Liver (tissue), 8 donors: ENCODE measurements at regions not wholly inside any gene's neighbourhood (a gene's known extent, or its start where the extent isn't known, plus 50 kb on each side); places are given as distances from the start of the nearest gene placed in this dataset.

ENCODE experiments used
- DNase-seq: peaks from one replicate; pipeline ENCODE4 v3.0.0-alpha.2; 2017; ENCODE audit warnings: low spot score
- H3K27ac ChIP-seq, 2 donors: one replicate each; pipeline ENCODE4 v1.7.0; 2013; ENCODE audit warnings: inconsistent platforms in 2 of 2, low read length in 2 of 2, control low read depth in 1 of 2, low read depth in 1 of 2, mild to moderate bottlenecking in 1 of 2
- H3K27me3 ChIP-seq, 4 donors: one replicate each; pipeline versions ENCODE4 v1.6.1 to v1.7.0; 2013; ENCODE audit warnings: low read length in 3 of 4, inconsistent platforms in 1 of 4, mild to moderate bottlenecking in 1 of 4, moderate library complexity in 1 of 4; ENCODE audit not compliant: control insufficient read depth in 4 of 4, insufficient read depth in 4 of 4
- H3K36me3 ChIP-seq, 4 donors: one replicate each; pipeline versions ENCODE4 v1.6.1 to v1.7.0; 2013; ENCODE audit warnings: low read length in 3 of 4, mild to moderate bottlenecking in 3 of 4, low read depth in 1 of 4, moderate library complexity in 1 of 4; ENCODE audit not compliant: control insufficient read depth in 4 of 4, insufficient read depth in 3 of 4
- H3K4me1 ChIP-seq, 4 donors: one replicate each; pipeline versions ENCODE4 v1.6.1 to v1.7.0; 2013; ENCODE audit warnings: low read length in 3 of 4, mild to moderate bottlenecking in 3 of 4, moderate library complexity in 1 of 4; ENCODE audit not compliant: control insufficient read depth in 4 of 4, insufficient read depth in 4 of 4
- H3K4me3 ChIP-seq, 3 donors: one replicate each; pipeline versions ENCODE4 v1.6.1 to v1.7.0; 2013; ENCODE audit warnings: low read length in 3 of 3, control low read depth in 1 of 3, low read depth in 1 of 3, mild to moderate bottlenecking in 1 of 3
- H3K9ac ChIP-seq, 2 donors: one replicate each; pipeline ENCODE4 v1.7.0; 2013; ENCODE audit warnings: low read length in 2 of 2, mild to moderate bottlenecking in 2 of 2, moderate library complexity in 2 of 2, control low read depth in 1 of 2, low read depth in 1 of 2
- H3K9me3 ChIP-seq, 4 donors: one replicate each; pipeline versions ENCODE4 v1.6.1 to v1.7.0; 2013; ENCODE audit warnings: low read length in 3 of 4; ENCODE audit not compliant: control insufficient read depth in 4 of 4
- ATF3 ChIP-seq: IDR thresholded peaks from 2 replicates; pipeline ENCODE4 v1.6.1; 2016; ENCODE audit warnings: antibody characterized with exemption
- CTCF ChIP-seq: fragments of 150-350 bp; IDR thresholded peaks from 2 replicates; pipeline ENCODE4 v1.5.1; 2017; ENCODE audit warnings: improper control_type of control experiment, low read depth, low read length; ENCODE audit not compliant: missing input control
- EGR1 ChIP-seq, 2 donors: IDR thresholded peaks; 2 replicates each; pipeline ENCODE4 v1.6.1; 2016 to 2018; ENCODE audit warnings: antibody characterized with exemption in 2 of 2, low read depth in 2 of 2
- FOXA1 ChIP-seq: IDR thresholded peaks from 2 replicates; pipeline ENCODE4 v1.6.1; 2016; ENCODE audit warnings: antibody characterized with exemption
- FOXA2 ChIP-seq: IDR thresholded peaks from 2 replicates; pipeline ENCODE4 v1.6.1; 2016; ENCODE audit warnings: antibody characterized with exemption
- GABPA ChIP-seq, 2 donors: IDR thresholded peaks in 1 of 2; conservative IDR thresholded peaks in 1 of 2; 2 replicates each; pipeline ENCODE4 v1.6.1; 2016; ENCODE audit warnings: antibody characterized with exemption in 2 of 2, mild to moderate bottlenecking in 1 of 2, moderate library complexity in 1 of 2
- HNF4A ChIP-seq, 2 donors: conservative IDR thresholded peaks; 2 replicates each; pipeline ENCODE4 v1.6.1; 2016; ENCODE audit warnings: antibody characterized with exemption in 2 of 2, mild to moderate bottlenecking in 2 of 2
- HNF4G ChIP-seq: IDR thresholded peaks from 2 replicates; pipeline ENCODE4 v1.6.1; 2016; ENCODE audit warnings: antibody characterized with exemption
- JUND ChIP-seq, 2 donors: IDR thresholded peaks; 2 replicates each; pipeline ENCODE4 v1.6.1; 2016; ENCODE audit warnings: antibody characterized with exemption in 2 of 2
- MAX ChIP-seq: IDR thresholded peaks from 2 replicates; pipeline ENCODE4 v1.6.1; 2016; ENCODE audit warnings: antibody characterized with exemption
- NR2F2 ChIP-seq: IDR thresholded peaks from 2 replicates; pipeline ENCODE4 v1.6.1; 2016; ENCODE audit warnings: antibody characterized with exemption
- RAD21 ChIP-seq, 2 donors: IDR thresholded peaks; 2 replicates each; pipeline ENCODE4 v1.6.1; 2016; ENCODE audit warnings: antibody characterized with exemption in 2 of 2, mild to moderate bottlenecking in 2 of 2
- REST ChIP-seq: IDR thresholded peaks from 2 replicates; pipeline ENCODE4 v1.6.1; 2016; ENCODE audit warnings: antibody characterized with exemption, mild to moderate bottlenecking
- RXRA ChIP-seq, 2 donors: IDR thresholded peaks; 2 replicates each; pipeline ENCODE4 v1.6.1; 2017 to 2018; ENCODE audit warnings: antibody characterized with exemption in 2 of 2, mild to moderate bottlenecking in 1 of 2
- SP1 ChIP-seq: IDR thresholded peaks from 2 replicates; pipeline ENCODE4 v1.6.1; 2018; ENCODE audit warnings: antibody characterized with exemption, mild to moderate bottlenecking
- TAF1 ChIP-seq: conservative IDR thresholded peaks from 2 replicates; pipeline ENCODE4 v1.6.1; 2016; ENCODE audit warnings: antibody characterized with exemption, mild to moderate bottlenecking
- YY1 ChIP-seq: IDR thresholded peaks from 2 replicates; pipeline ENCODE4 v1.6.1; 2016; ENCODE audit warnings: antibody characterized with exemption, mild to moderate bottlenecking
- ZBTB33 ChIP-seq: IDR thresholded peaks from 2 replicates; pipeline ENCODE4 v1.6.1; 2016; ENCODE audit warnings: antibody characterized with exemption
- WGBS: extraction: QIAGEN DNeasy Blood & Tissue Kit; methylation state at CpG from one replicate; pipeline ENCODE4 v1.1.7; 2013; 5-methylcytosine and 5-hydroxymethylcytosine counted together
- donor health status: healthy.
- donor health status: healthy.
- donor health status: healthy.
- donor health status: healthy.
- donor health status: healthy.

- Histone ChIP-seq H3K9me3 (no peaks in the 10 kb centered on the region), H3K4me3 (no peak overlapping the region), H3K9ac (no peak overlapping the region), H3K4me1 (no peaks in the 10 kb centered on the region), H3K27ac (no peak overlapping the region), H3K36me3 (no peaks in the 10 kb centered on the region), H3K27me3 (peaks cover 0 to 2% (median 0%) of the 10 kb centered on the region in 4 donors)
- no peak for TF ChIP-seq RAD21 (IDR thresholded peaks at IDR 0.05)
- TF ChIP-seq SP1: no peak
- TF ChIP-seq NR2F2: no peak
- TF ChIP-seq CTCF: no peak
- no peak for TF ChIP-seq YY1
- TF ChIP-seq FOXA1: no peak
- TF ChIP-seq HNF4G: no peak
- TF ChIP-seq FOXA2: no peak
- TF ChIP-seq REST: no peak
- no peak for TF ChIP-seq GABPA (IDR thresholded peaks at IDR 0.05 in 1 of 2, conservative IDR thresholded peaks at IDR 0.05 in 1 of 2)
- DNase-seq: no peak
- WGBS: 80% methylated on average over 3 of the region's 3 CpGs
Measured at GRCh38 chr22:22833059-22833458, 54.6 kb upstream of the IGLL5 start.

GRCh38 chr22:22833488-22833887, 54.1 kb upstream of the IGLL5 start:
- WGBS: 72% methylated on average over 4 of the region's 4 CpGs
- no peak overlapping the region for H3K27ac ChIP-seq
- peaks cover 0 to 2% (median 0%) of the 10 kb centered on the region in 4 donors for H3K27me3 ChIP-seq
- H3K9ac ChIP-seq: no peak overlapping the region
- no peaks in the 10 kb centered on the region for H3K4me1 ChIP-seq
- no peak overlapping the region for H3K4me3 ChIP-seq
- H3K9me3 ChIP-seq: no peaks in the 10 kb centered on the region
- no peak for DNase-seq
- TF ChIP-seq JUND (IDR thresholded peaks at IDR 0.05) (no peak), RXRA (IDR thresholded peaks at IDR 0.05) (no peak), HNF4A (conservative IDR thresholded peaks at IDR 0.05) (no peak), ZBTB33 (no peak), CTCF (no peak), TAF1 (no peak), ATF3 (no peak), REST (no peak), RAD21 (IDR thresholded peaks at IDR 0.05) (no peak), NR2F2 (no peak), SP1 (no peak), FOXA2 (no peak), HNF4G (no peak), GABPA (IDR thresholded peaks at IDR 0.05 in 1 of 2, conservative IDR thresholded peaks at IDR 0.05 in 1 of 2) (no peak), EGR1 (IDR thresholded peaks at IDR 0.05; ENCODE audit: low read depth in 2 of 2) (no peak), YY1 (no peak), FOXA1 (no peak), MAX (no peak)
- H3K36me3 ChIP-seq: no peaks in the 10 kb centered on the region
